ENCODE measurements at regions not wholly inside any gene's neighbourhood (a gene's known extent, or its start where the extent isn't known, plus 50 kb on each side); places are given as distances from the start of the nearest gene placed in this dataset.
"Not testable (repeated sequence)": the region's sequence is repeated elsewhere in the genome, so short reads cannot be mapped to it uniquely, and the experiment has no call there.

GRCh38 chr1:102661481-102661880 is 446.8 kb downstream of the COL11A1 start:
- DNase-seq = no peak

- DNase-seq = not testable (repeated sequence)
These were observed 448.3 kb downstream of the COL11A1 start for GRCh38 chr1:102659876-102660483.

- no peak for DNase-seq
These were observed 453.3 kb downstream of the COL11A1 start for GRCh38 chr1:102655034-102655433.

GRCh38 chr1:102640872-102641271 is 467.4 kb downstream of the COL11A1 start:
- no peak for DNase-seq

- no peak for DNase-seq
These were observed 468.0 kb downstream of the COL11A1 start for GRCh38 chr1:102640312-102640711.

GRCh38 chr1:102631691-102632090 is 476.6 kb downstream of the COL11A1 start:
- DNase-seq = no peak

GRCh38 chr1:102630041-102630440 is 478.3 kb downstream of the COL11A1 start:
- DNase-seq = no peak

GRCh38 chr1:102628109-102628613 is 480.2 kb downstream of the COL11A1 start:
- DNase-seq = no peak

- DNase-seq = no peak
These were observed 481.2 kb downstream of the COL11A1 start for GRCh38 chr1:102627145-102627544.

- no peak for DNase-seq
These were observed 492.4 kb downstream of the COL11A1 start for GRCh38 chr1:102615896-102616295.

GRCh38 chr1:102595106-102595505 is 513.2 kb downstream of the COL11A1 start:
- no peak for DNase-seq

GRCh38 chr1:102593276-102593675 is 515.0 kb downstream of the COL11A1 start:
- no peak for DNase-seq

GRCh38 chr1:102588536-102588935 is 519.8 kb downstream of the COL11A1 start:
- DNase-seq = no peak

GRCh38 chr1:102586022-102586421 is 522.3 kb downstream of the COL11A1 start:
- no peak for DNase-seq

- no peak for DNase-seq
These were observed 527.5 kb downstream of the COL11A1 start for GRCh38 chr1:102580806-102581205.

- no peak for DNase-seq
These were observed 529.5 kb downstream of the COL11A1 start for GRCh38 chr1:102578804-102579203.

- DNase-seq = no peak
These were observed 535.7 kb downstream of the COL11A1 start for GRCh38 chr1:102572637-102573036.

- DNase-seq = no peak
These were observed 542.1 kb downstream of the COL11A1 start for GRCh38 chr1:102566182-102566581.

GRCh38 chr1:102562380-102562779 is 545.9 kb downstream of the COL11A1 start:
- DNase-seq = no peak

- no peak for DNase-seq
These were observed 554.1 kb upstream of the OLFM3 start for GRCh38 chr1:102550729-102551384.

- no peak for DNase-seq
These were observed 549.5 kb upstream of the OLFM3 start for GRCh38 chr1:102546251-102546650.

GRCh38 chr1:102535829-102536505 is 539.2 kb upstream of the OLFM3 start:
- no peak for DNase-seq

GRCh38 chr1:102531036-102531435 is 534.3 kb upstream of the OLFM3 start:
- DNase-seq = no peak

Data from renal pelvis (tissue), 1 donor.